Endodermal cell (in vitro differentiated cells): ENCODE measurements at regions not wholly inside any gene's neighbourhood (a gene's known extent, or its start where the extent isn't known, plus 50 kb on each side); places are given as distances from the start of the nearest gene placed in this dataset.

Source experiments
- DNase-seq: peaks from one replicate; pipeline ENCODE4 v3.0.0-alpha.2; 2017
- H3K27ac ChIP-seq: 2 replicates; pipeline ENCODE4 v1.5.1; 2013; ENCODE audit warnings: mild to moderate bottlenecking, low read depth, low read length, moderate library complexity
- H3K27me3 ChIP-seq: 2 replicates; pipeline ENCODE4 v1.6.1; 2013; ENCODE audit warnings: mild to moderate bottlenecking, low read length, moderate library complexity; ENCODE audit not compliant: insufficient read depth, control insufficient read depth, poor library complexity, severe bottlenecking
- H3K36me3 ChIP-seq: 2 replicates; pipeline ENCODE4 v1.7.0; 2013; ENCODE audit warnings: mild to moderate bottlenecking, low read length, moderate library complexity; ENCODE audit not compliant: control insufficient read depth, insufficient read depth
- H3K4me1 ChIP-seq: one replicate; pipeline ENCODE4 v1.7.0; 2013; ENCODE audit warnings: low read length; ENCODE audit not compliant: control insufficient read depth, insufficient read depth
- H3K4me3 ChIP-seq: 2 replicates; pipeline ENCODE4 v1.5.1; 2013; ENCODE audit warnings: mild to moderate bottlenecking, low read length, moderate library complexity
- H3K9ac ChIP-seq: 2 replicates; pipeline ENCODE4 v1.6.1; 2013; ENCODE audit warnings: mild to moderate bottlenecking, low read length, moderate library complexity; ENCODE audit not compliant: poor library complexity, severe bottlenecking; ENCODE audit errors: extremely low read depth
- H3K9me3 ChIP-seq: 2 replicates; pipeline ENCODE4 v1.6.1; 2013; ENCODE audit warnings: mild to moderate bottlenecking, low read length, moderate library complexity; ENCODE audit not compliant: control insufficient read depth
- H3K27ac Mint-ChIP-seq: 2 replicates; pipeline ENCODE4 v1.8.0; 2020; ENCODE audit warnings: mixed read lengths
- H3K27me3 Mint-ChIP-seq: 2 replicates; pipeline ENCODE4 v1.8.0; 2021; ENCODE audit warnings: mild to moderate bottlenecking, mixed read lengths; ENCODE audit not compliant: insufficient read depth
- H3K36me3 Mint-ChIP-seq: 2 replicates; pipeline ENCODE4 v1.8.0; 2020; ENCODE audit warnings: low read depth, mixed read lengths
- H3K4me1 Mint-ChIP-seq: 2 replicates; pipeline ENCODE4 v1.8.0; 2020; ENCODE audit warnings: mixed read lengths
- H3K4me3 Mint-ChIP-seq: 2 replicates; pipeline ENCODE4 v1.8.0; 2020; ENCODE audit warnings: mild to moderate bottlenecking, moderate library complexity, mixed read lengths
- H3K9me3 Mint-ChIP-seq: 2 replicates; pipeline ENCODE4 v1.8.0; 2020; ENCODE audit warnings: mild to moderate bottlenecking, mixed read lengths
- CTCF ChIP-seq: fragments of 200-600 bp; sonication (generic); conservative IDR thresholded peaks from 2 replicates; pipeline ENCODE4 v1.5.0; 2021; ENCODE audit warnings: antibody characterized with exemption, mild to moderate bottlenecking
- WGBS, 2 experiments: methylation state at CpG; one replicate each; pipeline versions ENCODE4 v1.1.5 to v1.1.7; 2013; ENCODE audit warnings: missing lambda C conversion rate in 2 of 2, mixed read lengths in 1 of 2; ENCODE audit not compliant: insufficient coverage in 1 of 2, insufficient read length in 1 of 2; 5-methylcytosine and 5-hydroxymethylcytosine counted together

GRCh38 chr5:102663749-102664530, 91.2 kb upstream of the PAM start:
- WGBS, 2 experiments: 91% methylated on average over 1 of the region's 1 CpG; no CpG with 5 or more reads in 1 of the 2 experiments
- H3K4me1 Mint-ChIP-seq: peaks cover 2% of the 10 kb centered on the region
- no peak overlapping the region for H3K27ac Mint-ChIP-seq
- H3K36me3 Mint-ChIP-seq: no peaks in the 10 kb centered on the region
- DNase-seq: no peak
- H3K27me3 ChIP-seq: no peaks in the 10 kb centered on the region
- H3K9me3 ChIP-seq: no peaks in the 10 kb centered on the region
- no peak for TF ChIP-seq CTCF
- no peak overlapping the region for H3K4me3 ChIP-seq
- peaks cover 14% of the 10 kb centered on the region for H3K4me1 ChIP-seq
- no peak overlapping the region for H3K9ac ChIP-seq
- no peaks in the 10 kb centered on the region for H3K9me3 Mint-ChIP-seq
- no peaks in the 10 kb centered on the region for H3K36me3 ChIP-seq
- no peaks in the 10 kb centered on the region for H3K27me3 Mint-ChIP-seq
- peak overlapping the region; percentile 93 for H3K27ac ChIP-seq
- no peak overlapping the region for H3K4me3 Mint-ChIP-seq

- no peaks in the 10 kb centered on the region for H3K27me3 ChIP-seq
- H3K9ac ChIP-seq: no peak overlapping the region
- no peaks in the 10 kb centered on the region for H3K36me3 ChIP-seq
- Mint-ChIP-seq H3K36me3 (no peaks in the 10 kb centered on the region), H3K27me3 (no peaks in the 10 kb centered on the region), H3K4me3 (no peak overlapping the region), H3K4me1 (peaks cover 2% of the 10 kb centered on the region), H3K9me3 (no peaks in the 10 kb centered on the region), H3K27ac (no peak overlapping the region)
- no peaks in the 10 kb centered on the region for H3K9me3 ChIP-seq
- 81 to 87% methylated on average over 3 to 4 of the region's 4 CpGs for WGBS, 2 experiments
- peaks cover 14% of the 10 kb centered on the region for H3K4me1 ChIP-seq
- DNase-seq: no peak
- peak overlapping the region; percentile 11 for H3K4me3 ChIP-seq
- H3K27ac ChIP-seq: peak overlapping the region; percentile 93
- TF ChIP-seq CTCF: no peak
These were observed 90.3 kb upstream of the PAM start for GRCh38 chr5:102664616-102665335.

GRCh38 chr5:102666164-102666946, 88.8 kb upstream of the PAM start:
- H3K4me3 ChIP-seq: no peak overlapping the region
- Mint-ChIP-seq H3K27ac (no peak overlapping the region), H3K9me3 (peaks cover 4% of the 10 kb centered on the region), H3K27me3 (no peaks in the 10 kb centered on the region), H3K4me3 (no peak overlapping the region), H3K36me3 (no peaks in the 10 kb centered on the region), H3K4me1 (peaks cover 4% of the 10 kb centered on the region)
- H3K27me3 ChIP-seq: no peaks in the 10 kb centered on the region
- H3K9ac ChIP-seq: no peak overlapping the region
- no peak for DNase-seq
- H3K27ac ChIP-seq: peak overlapping the region; percentile 93
- 79% methylated on average over 3 of the region's 4 CpGs; no CpG with 5 or more reads in 1 of the 2 experiments for WGBS, 2 experiments
- no peak for TF ChIP-seq CTCF
- H3K9me3 ChIP-seq: peaks cover 4% of the 10 kb centered on the region
- no peaks in the 10 kb centered on the region for H3K36me3 ChIP-seq
- peaks cover 14% of the 10 kb centered on the region for H3K4me1 ChIP-seq
